Right atrium auricular region (tissue), 2 donors: ENCODE measurements at regions not wholly inside any gene's neighbourhood (a gene's known extent, or its start where the extent isn't known, plus 50 kb on each side); places are given as distances from the start of the nearest gene placed in this dataset.

ENCODE experiments used
- DNase-seq: peaks from one replicate; pipeline ENCODE4 v3.0.0-alpha.2; 2019; ENCODE audit warnings: low spot score
- H3K27ac ChIP-seq, 2 donors: fragments of 200-600 bp; sonication (generic); 1 replicate in 1 of 2; 2 replicates in 1 of 2; pipeline ENCODE4 v1.5.1; 2016 to 2019
- H3K27me3 ChIP-seq, 2 donors: fragments of 200-600 bp; sonication (generic); one replicate each; pipeline versions ENCODE4 v1.5.1 to v1.6.0; 2017 to 2019
- H3K36me3 ChIP-seq: fragments of 200-600 bp; sonication (generic); one replicate; pipeline ENCODE4 v1.5.1; 2016
- H3K4me1 ChIP-seq, 2 donors: fragments of 200-600 bp; sonication (generic); one replicate each; pipeline versions ENCODE4 v1.5.1 to v1.6.0; 2017 to 2019
- H3K4me3 ChIP-seq, 2 donors: fragments of 200-600 bp; sonication (generic); 1 replicate in 1 of 2; 2 replicates in 1 of 2; pipeline ENCODE4 v1.5.1; 2017 to 2019; ENCODE audit warnings: mild to moderate bottlenecking in 1 of 2, moderate library complexity in 1 of 2
- H3K9me3 ChIP-seq, 2 donors: fragments of 200-600 bp; sonication (generic); one replicate each; pipeline ENCODE4 v1.5.1; 2019
- CTCF ChIP-seq, 2 donors: fragments of 200-600 bp; sonication (generic); IDR thresholded peaks; one replicate each; pipeline ENCODE4 v1.5.1; 2019; ENCODE audit warnings: antibody characterized with exemption in 2 of 2

- Histone ChIP-seq H3K4me3 (no peak overlapping the region), H3K27me3 (no peaks in the 10 kb centered on the region), H3K9me3 (peaks cover 0 to 9% of the 10 kb centered on the region in 2 donors), H3K4me1 (no peaks in the 10 kb centered on the region), H3K27ac (no peak overlapping the region), H3K36me3 (no peaks in the 10 kb centered on the region)
- DNase-seq, result no peak
- TF ChIP-seq CTCF (IDR thresholded peaks at IDR 0.05), result no peak
These were observed 107.5 kb upstream of the VCX2 start for GRCh38 chrX:8278557-8278956.

GRCh38 chrX:8279323-8279722, 108.3 kb upstream of the VCX2 start:
- Histone ChIP-seq H3K9me3 (peaks cover 0 to 9% of the 10 kb centered on the region in 2 donors), H3K4me3 (no peak overlapping the region), H3K27me3 (no peaks in the 10 kb centered on the region), H3K36me3 (no peaks in the 10 kb centered on the region), H3K27ac (no peak overlapping the region), H3K4me1 (no peaks in the 10 kb centered on the region)
- no peak for DNase-seq
- no peak for TF ChIP-seq CTCF (IDR thresholded peaks at IDR 0.05)

- no peak overlapping the region for H3K27ac ChIP-seq
- no peak for DNase-seq
- TF ChIP-seq CTCF (IDR thresholded peaks at IDR 0.05), result no peak
- no peaks in the 10 kb centered on the region for H3K9me3 ChIP-seq
- no peaks in the 10 kb centered on the region for H3K27me3 ChIP-seq
- no peak overlapping the region for H3K4me3 ChIP-seq
- H3K4me1 ChIP-seq, result no peaks in the 10 kb centered on the region
- H3K36me3 ChIP-seq, result no peaks in the 10 kb centered on the region
These were observed 113.1 kb upstream of the VCX2 start for GRCh38 chrX:8284131-8284530.

GRCh38 chrX:8288590-8288989, 117.5 kb upstream of the VCX2 start:
- no peak for DNase-seq
- Histone ChIP-seq H3K27me3 (no peaks in the 10 kb centered on the region), H3K27ac (no peak overlapping the region), H3K4me1 (no peaks in the 10 kb centered on the region), H3K9me3 (no peaks in the 10 kb centered on the region), H3K4me3 (no peak overlapping the region), H3K36me3 (no peaks in the 10 kb centered on the region)
- TF ChIP-seq CTCF (IDR thresholded peaks at IDR 0.05), result no peak

- no peaks in the 10 kb centered on the region for H3K4me1 ChIP-seq
These were observed 118.5 kb upstream of the VCX2 start for GRCh38 chrX:8289523-8289922.

More at GRCh38 chrX:8289523-8289922, 118.5 kb upstream of the VCX2 start:
- no peak for DNase-seq
- no peak for TF ChIP-seq CTCF (IDR thresholded peaks at IDR 0.05)
- H3K27me3 ChIP-seq, result no peaks in the 10 kb centered on the region
- H3K9me3 ChIP-seq, result no peaks in the 10 kb centered on the region
- no peak overlapping the region for H3K27ac ChIP-seq
- H3K36me3 ChIP-seq, result no peaks in the 10 kb centered on the region
- no peak overlapping the region for H3K4me3 ChIP-seq
